Astrocyte (in vitro differentiated cells and primary cell): ENCODE measurements at regions not wholly inside any gene's neighbourhood (a gene's known extent, or its start where the extent isn't known, plus 50 kb on each side); places are given as distances from the start of the nearest gene placed in this dataset.

Experiments
- CTCF ChIP-seq: IDR thresholded peaks from 2 replicates; pipeline ENCODE4 v1.5.1; 2011; ENCODE audit warnings: low read depth, mild to moderate bottlenecking, inconsistent platforms, low read length, moderate library complexity; ENCODE audit not compliant: insufficient read depth
- EZH2 ChIP-seq: IDR thresholded peaks from 2 replicates; pipeline ENCODE4 v1.6.1; 2012; ENCODE audit warnings: mild to moderate bottlenecking, low read length, inconsistent platforms; ENCODE audit not compliant: insufficient read depth

- TF ChIP-seq CTCF (no peak), EZH2 (no peak)
These were observed 765.5 kb downstream of the VGLL3 start for GRCh38 chr3:86225461-86225860.
